VCaP (cell line): ENCODE measurements at regions not wholly inside any gene's neighbourhood (a gene's known extent, or its start where the extent isn't known, plus 50 kb on each side); places are given as distances from the start of the nearest gene placed in this dataset.

Experiments used
- H3K27ac ChIP-seq: fragments of 450-650 bp; 2 replicates; pipeline ENCODE4 v1.5.1; 2017
- CTCF ChIP-seq: fragments of 450-650 bp; conservative IDR thresholded peaks from 2 replicates; pipeline ENCODE4 v1.5.1; 2017; ENCODE audit warnings: mild to moderate bottlenecking, moderate library complexity

GRCh38 chr1:29647581-29647980 lies 411.3 kb downstream of the PTPRU start:
- no peak overlapping the region for H3K27ac ChIP-seq
- TF ChIP-seq CTCF: no peak

GRCh38 chr1:29646161-29646775 lies 409.9 kb downstream of the PTPRU start:
- no peak overlapping the region for H3K27ac ChIP-seq
- TF ChIP-seq CTCF: no peak

GRCh38 chr1:29645586-29645985 lies 409.3 kb downstream of the PTPRU start:
- H3K27ac ChIP-seq: no peak overlapping the region
- no peak for TF ChIP-seq CTCF

- H3K27ac ChIP-seq: no peak overlapping the region
- TF ChIP-seq CTCF: no peak
Measured at GRCh38 chr1:29644812-29645211, 408.5 kb downstream of the PTPRU start.

GRCh38 chr1:29643838-29644440 lies 407.6 kb downstream of the PTPRU start:
- no peak for TF ChIP-seq CTCF
- H3K27ac ChIP-seq: no peak overlapping the region

- TF ChIP-seq CTCF: no peak
- H3K27ac ChIP-seq: no peak overlapping the region
Measured at GRCh38 chr1:29643281-29643680, 407.0 kb downstream of the PTPRU start.

- H3K27ac ChIP-seq: no peak overlapping the region
- no peak for TF ChIP-seq CTCF
Measured at GRCh38 chr1:29642519-29642918, 406.2 kb downstream of the PTPRU start.
